Stimulated activated naive B cell treated with anti-CD40 and anti-IgM and Interleukin-4, amounts not matched to agents 10 μg/mL and 1 μg/mL and 100 μg/mL, for 72 hours (primary cell): ENCODE measurements at regions not wholly inside any gene's neighbourhood (a gene's known extent, or its start where the extent isn't known, plus 50 kb on each side); places are given as distances from the start of the nearest gene placed in this dataset.

Experiments used
- ATAC-seq, 2 donors: fragments of 150-1000 bp; cut with Tn5 transposase; replicated peaks; 2 replicates each; pipeline ENCODE4 v1.10.0; 2021; ENCODE audit warnings: moderate library complexity in 1 of 2
- DNase-seq: peaks from one replicate; pipeline ENCODE4 v3.0.0; 2021
- H3K27ac Mint-ChIP-seq: one replicate; pipeline ENCODE4 v1.8.0; 2022; ENCODE audit warnings: mild to moderate bottlenecking, mixed read lengths
- H3K27me3 Mint-ChIP-seq, 2 donors: one replicate each; pipeline ENCODE4 v1.8.0; 2022; ENCODE audit warnings: mixed read lengths in 2 of 2
- H3K36me3 Mint-ChIP-seq, 2 donors: one replicate each; pipeline ENCODE4 v1.8.0; 2022; ENCODE audit warnings: mixed read lengths in 2 of 2, mild to moderate bottlenecking in 1 of 2
- H3K4me1 Mint-ChIP-seq, 2 donors: one replicate each; pipeline ENCODE4 v1.8.0; 2022; ENCODE audit warnings: mixed read lengths in 2 of 2, mild to moderate bottlenecking in 1 of 2
- H3K4me3 Mint-ChIP-seq, 2 donors: one replicate each; pipeline ENCODE4 v1.8.0; 2022; ENCODE audit warnings: mild to moderate bottlenecking in 2 of 2, mixed read lengths in 2 of 2, moderate library complexity in 1 of 2
- H3K9me3 Mint-ChIP-seq, 2 donors: one replicate each; pipeline ENCODE4 v1.8.0; 2022; ENCODE audit warnings: mixed read lengths in 2 of 2, mild to moderate bottlenecking in 1 of 2

DNA sequence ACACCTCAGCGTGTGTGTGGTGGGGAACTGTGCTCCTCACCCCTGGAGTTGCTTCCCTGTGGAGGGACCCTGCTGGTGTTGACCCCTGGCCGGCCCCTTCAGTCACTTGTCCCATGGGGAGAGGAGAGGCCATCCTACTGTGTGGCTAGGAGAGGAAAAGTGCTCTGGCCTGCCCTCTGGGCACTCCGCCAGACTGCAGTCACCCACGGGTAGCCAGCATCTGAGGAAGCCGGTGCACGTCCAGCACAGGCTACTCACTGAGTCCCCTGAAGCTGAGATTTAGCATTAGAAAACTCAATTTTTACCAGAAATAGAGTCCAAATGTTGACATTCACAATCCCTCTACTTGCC lies 211.5 kb upstream of the RAB6C start:
- ATAC-seq (no peak), DNase-seq (no peak)
- H3K4me1 Mint-ChIP-seq, result no peaks in the 10 kb centered on the region
- no peak overlapping the region for H3K4me3 Mint-ChIP-seq
- no peak overlapping the region for H3K27ac Mint-ChIP-seq
- no peaks in the 10 kb centered on the region for H3K36me3 Mint-ChIP-seq
- peaks cover 2 to 6% of the 10 kb centered on the region in 2 donors for H3K9me3 Mint-ChIP-seq
- peaks cover 12 to 18% of the 10 kb centered on the region in 2 donors for H3K27me3 Mint-ChIP-seq

DNA sequence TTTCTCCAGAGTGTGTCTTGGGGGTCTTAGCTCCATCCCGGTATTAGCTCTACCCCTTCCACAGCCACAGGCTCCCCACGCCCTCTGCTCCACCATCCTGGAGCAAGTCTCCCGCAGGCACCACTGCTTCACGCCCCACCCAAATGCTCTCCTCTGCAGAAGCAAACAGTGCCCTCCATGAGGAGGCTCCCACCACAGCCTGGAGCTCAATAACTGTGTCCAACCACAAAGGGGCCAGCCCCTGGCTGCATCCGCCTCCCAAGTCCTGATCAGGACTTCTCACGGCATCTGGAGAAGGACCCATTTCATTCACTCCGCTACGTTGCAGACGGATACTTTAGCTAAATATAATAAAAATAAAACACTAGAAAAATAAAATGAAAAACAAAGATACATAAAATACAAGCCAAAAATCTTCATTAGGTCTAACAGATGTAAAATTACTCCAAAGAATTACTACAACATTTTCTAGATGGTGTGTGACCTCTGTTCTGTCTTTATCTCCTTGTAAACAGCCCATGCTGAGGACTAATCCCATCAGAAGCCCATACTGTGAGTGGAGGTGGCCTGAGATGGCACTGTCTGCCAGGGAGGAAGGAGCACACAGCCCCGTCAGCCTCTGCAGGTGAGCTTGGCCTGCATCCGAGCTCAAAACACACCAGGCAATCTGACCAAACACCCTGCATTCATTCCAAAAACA lies 210.8 kb upstream of the RAB6C start:
- DNase-seq (no peak), ATAC-seq (no peak)
- peaks cover 2 to 6% of the 10 kb centered on the region in 2 donors for H3K9me3 Mint-ChIP-seq
- H3K27ac Mint-ChIP-seq, result no peak overlapping the region
- peaks cover 12 to 18% of the 10 kb centered on the region in 2 donors for H3K27me3 Mint-ChIP-seq
- H3K36me3 Mint-ChIP-seq, result no peaks in the 10 kb centered on the region
- no peak overlapping the region for H3K4me3 Mint-ChIP-seq
- H3K4me1 Mint-ChIP-seq, result no peaks in the 10 kb centered on the region

DNA sequence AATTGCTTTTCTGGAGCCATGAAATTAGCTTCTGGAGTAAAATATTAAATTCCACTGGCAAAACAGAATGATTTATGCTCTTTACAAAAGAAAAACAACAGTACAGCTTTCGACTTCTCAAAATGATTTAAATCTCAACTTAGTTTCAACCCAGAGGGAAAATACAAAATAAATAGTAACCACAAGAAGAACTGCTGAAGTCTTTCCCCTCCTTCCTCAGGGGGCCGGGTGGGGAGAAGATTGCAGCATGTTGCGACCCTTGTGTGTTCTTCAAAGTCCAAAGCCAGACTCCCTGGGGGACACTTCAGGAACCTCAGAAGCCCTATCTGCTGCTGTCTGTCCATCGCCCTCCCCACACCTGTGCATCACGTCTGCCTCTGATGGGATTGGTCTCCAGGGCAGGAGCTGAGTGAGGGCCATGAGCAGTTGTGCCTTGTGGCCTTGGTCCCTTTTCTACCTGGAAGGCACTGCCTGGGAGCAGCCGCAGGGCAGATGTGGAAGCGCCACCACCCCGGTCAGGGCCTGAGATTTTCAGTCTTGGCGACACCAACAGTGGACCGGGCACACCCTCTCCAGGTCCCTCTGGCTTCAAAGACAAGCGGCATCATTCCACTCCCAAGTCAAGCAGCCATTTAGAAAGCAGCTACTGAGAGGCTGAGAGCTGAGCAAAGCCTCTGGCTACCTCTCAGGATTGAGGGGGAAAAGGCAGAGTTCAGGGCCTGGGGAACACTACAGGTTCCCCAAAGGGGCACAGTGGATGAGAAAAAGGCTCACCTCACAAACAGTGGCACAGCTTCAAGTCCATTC lies 210.1 kb upstream of the RAB6C start:
- no peaks in the 10 kb centered on the region for H3K36me3 Mint-ChIP-seq
- H3K27ac Mint-ChIP-seq, result no peak overlapping the region
- no peak overlapping the region for H3K4me3 Mint-ChIP-seq
- no peaks in the 10 kb centered on the region for H3K4me1 Mint-ChIP-seq
- DNase-seq (no peak), ATAC-seq (no peak)
- peaks cover 3 to 6% of the 10 kb centered on the region in 2 donors for H3K9me3 Mint-ChIP-seq
- H3K27me3 Mint-ChIP-seq, result peaks cover 12 to 18% of the 10 kb centered on the region in 2 donors

DNA sequence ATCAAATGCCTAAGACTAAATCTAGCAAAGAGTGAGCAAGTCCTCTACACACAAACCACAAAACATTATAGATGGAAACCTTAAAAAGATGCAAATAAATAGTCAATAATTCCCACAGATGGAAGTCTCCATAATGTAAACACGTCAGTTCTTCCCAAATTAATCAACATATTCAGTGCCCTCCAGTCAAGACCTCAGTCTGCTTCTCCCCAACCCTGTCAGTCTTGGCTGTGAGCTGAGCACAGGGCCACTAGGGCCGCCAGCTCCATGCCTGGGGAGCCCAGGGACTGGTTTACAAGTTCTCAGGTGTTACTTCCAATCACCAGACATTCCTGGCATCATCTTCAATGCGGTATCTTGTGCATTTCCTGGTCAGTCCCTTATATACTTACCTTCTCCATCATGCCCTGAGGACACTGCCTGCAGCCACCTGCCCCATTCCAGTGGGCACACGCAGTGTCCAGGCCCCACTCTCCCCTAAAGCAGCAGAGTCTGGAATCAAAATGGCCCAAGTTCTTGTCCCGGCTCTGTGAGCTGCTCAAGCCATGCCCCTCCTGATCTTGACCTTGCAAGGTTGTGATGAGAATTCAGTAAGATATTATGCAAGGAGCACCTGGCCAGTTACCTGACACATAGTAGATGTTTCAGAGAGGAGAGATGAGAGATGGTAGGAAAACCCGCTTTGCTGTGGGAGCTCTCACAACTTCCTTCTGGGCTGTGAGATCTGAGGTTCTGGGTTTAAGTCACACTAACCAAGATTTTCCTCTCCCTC lies 207.9 kb upstream of the RAB6C start:
- Mint-ChIP-seq H3K27ac (no peak overlapping the region), H3K4me3 (no peak overlapping the region), H3K4me1 (no peaks in the 10 kb centered on the region), H3K36me3 (no peaks in the 10 kb centered on the region), H3K27me3 (peaks cover 7 to 16% of the 10 kb centered on the region in 2 donors), H3K9me3 (peaks cover 3 to 6% of the 10 kb centered on the region in 2 donors)
- ATAC-seq (no peak), DNase-seq (no peak)

DNA sequence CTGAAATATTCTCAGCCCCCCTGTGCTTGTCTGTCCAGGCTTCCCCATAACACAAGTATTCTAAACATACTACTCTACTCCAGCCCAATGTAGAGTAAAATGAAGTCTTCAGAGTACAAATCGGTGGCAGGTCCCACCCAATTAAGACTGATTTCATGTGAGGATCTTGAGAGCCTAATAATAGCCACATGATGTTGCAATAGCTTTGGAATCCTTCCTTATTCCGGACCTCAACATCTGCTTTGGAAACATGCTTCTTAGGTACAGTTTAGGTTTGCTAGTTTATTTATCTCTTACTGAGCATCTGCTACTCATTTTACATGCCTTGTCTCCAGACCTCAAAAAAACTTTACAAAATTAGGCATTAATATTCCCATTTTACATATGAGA lies 207.3 kb upstream of the RAB6C start:
- no peak overlapping the region for H3K4me3 Mint-ChIP-seq
- ATAC-seq (no peak), DNase-seq (no peak)
- H3K27me3 Mint-ChIP-seq, result peaks cover 4 to 12% of the 10 kb centered on the region in 2 donors
- no peaks in the 10 kb centered on the region for H3K4me1 Mint-ChIP-seq
- no peak overlapping the region for H3K27ac Mint-ChIP-seq
- peaks cover 3 to 6% of the 10 kb centered on the region in 2 donors for H3K9me3 Mint-ChIP-seq
- H3K36me3 Mint-ChIP-seq, result no peaks in the 10 kb centered on the region

DNA sequence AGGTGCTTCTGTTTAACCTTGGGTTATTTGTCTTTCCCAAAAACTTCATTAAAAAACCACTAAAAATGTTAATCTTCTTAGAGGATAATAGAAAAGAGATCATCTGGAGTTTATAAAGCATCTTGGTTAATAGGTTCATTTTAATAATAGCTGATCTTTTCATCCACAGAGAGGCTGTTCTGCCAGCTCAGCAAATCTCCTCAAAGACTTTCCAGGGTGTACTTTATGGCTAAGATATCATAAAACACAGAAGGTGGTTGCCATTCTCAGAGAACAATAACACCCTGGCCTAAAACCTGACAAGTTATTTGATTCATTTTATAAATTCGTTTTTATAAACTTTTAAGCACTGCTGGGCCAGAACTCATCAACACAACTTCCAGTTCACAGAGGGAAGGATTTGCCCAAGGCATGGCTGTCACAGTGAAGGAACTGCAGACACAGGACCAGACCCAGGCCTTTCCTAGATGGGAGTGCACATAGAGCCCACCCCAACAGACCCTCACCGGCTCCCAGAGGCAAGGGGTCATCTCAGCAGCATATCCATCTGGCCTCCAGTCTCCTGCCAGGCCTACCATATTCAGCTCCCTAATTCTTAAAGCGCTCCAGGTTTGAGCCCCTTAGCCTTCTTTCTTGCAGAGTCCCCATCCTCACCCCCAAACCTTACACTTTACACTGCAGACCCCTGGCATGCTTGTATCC lies 203.4 kb upstream of the RAB6C start:
- ATAC-seq (no peak), DNase-seq (no peak)
- H3K27ac Mint-ChIP-seq, result no peak overlapping the region
- no peak overlapping the region for H3K4me3 Mint-ChIP-seq
- H3K36me3 Mint-ChIP-seq, result no peaks in the 10 kb centered on the region
- H3K9me3 Mint-ChIP-seq, result peaks cover 3 to 6% of the 10 kb centered on the region in 2 donors
- H3K27me3 Mint-ChIP-seq, result peaks cover 5 to 12% of the 10 kb centered on the region in 2 donors
- no peaks in the 10 kb centered on the region for H3K4me1 Mint-ChIP-seq

DNA sequence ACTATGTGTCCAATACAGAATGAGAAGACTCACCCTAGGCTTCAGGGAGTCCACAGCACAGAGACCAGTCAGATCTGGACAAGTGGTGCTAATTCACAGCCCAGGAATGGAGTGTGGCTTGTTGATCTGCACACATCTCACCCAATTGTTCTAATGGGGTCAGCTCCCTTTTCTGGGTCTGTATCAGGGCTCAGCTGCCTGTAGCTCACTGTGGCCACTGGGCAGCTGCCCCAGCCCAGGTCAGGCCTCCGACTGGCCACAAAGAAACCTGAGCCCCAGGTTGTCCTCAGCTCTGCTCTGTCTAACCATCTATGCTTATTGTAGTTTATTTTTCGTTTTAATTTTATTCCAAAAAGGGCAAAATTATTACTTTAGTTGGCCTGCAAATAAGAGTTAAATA lies 202.3 kb upstream of the RAB6C start:
- DNase-seq (no peak), ATAC-seq (no peak)
- Mint-ChIP-seq H3K4me3 (no peak overlapping the region), H3K27ac (no peak overlapping the region), H3K9me3 (peaks cover 3 to 6% of the 10 kb centered on the region in 2 donors), H3K4me1 (no peaks in the 10 kb centered on the region), H3K27me3 (peaks cover 9 to 17% of the 10 kb centered on the region in 2 donors), H3K36me3 (no peaks in the 10 kb centered on the region)

DNA sequence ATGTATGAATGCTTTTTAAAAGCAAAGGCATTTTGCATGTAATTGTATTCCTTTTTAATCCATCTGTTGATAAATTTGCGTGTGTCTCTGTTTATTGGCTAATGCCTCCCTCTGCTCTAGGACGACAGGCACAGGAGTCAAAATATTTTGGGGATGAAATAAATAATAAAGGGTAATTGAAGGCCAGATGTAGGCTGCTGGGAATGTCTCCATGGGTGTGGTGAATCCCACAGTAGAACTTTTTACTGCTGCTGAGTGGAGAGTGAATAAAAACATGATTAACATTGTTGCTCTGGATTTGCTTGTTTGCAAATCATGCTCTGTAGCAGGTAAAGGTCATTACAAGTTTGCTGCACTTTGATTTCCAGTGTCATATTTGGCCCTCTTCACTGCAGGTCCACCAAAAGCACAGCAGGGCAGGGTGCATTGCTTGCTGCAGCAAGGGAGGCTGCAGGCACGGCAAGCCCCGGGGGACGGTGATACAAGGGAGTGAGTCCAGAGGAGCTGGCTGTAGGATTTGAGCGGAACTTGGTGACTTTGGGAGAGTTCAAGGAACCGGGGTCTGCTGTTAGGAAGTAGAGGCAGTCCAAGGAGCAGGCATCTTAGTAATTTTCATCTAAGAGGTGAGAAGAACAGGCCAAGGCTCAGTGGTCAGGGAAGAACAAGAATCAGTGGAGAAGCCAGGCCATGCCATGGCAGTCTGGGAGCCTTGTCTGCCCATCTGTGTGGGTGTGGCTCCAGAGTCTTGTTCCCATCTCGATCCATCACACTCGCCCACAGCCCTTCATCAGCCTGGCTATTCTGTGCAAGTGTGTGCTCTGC lies 201.5 kb upstream of the RAB6C start:
- H3K36me3 Mint-ChIP-seq, result no peaks in the 10 kb centered on the region
- no peak overlapping the region for H3K4me3 Mint-ChIP-seq
- DNase-seq (no peak), ATAC-seq (no peak)
- peaks cover under 1 to 1% of the 10 kb centered on the region in 2 donors for H3K9me3 Mint-ChIP-seq
- H3K4me1 Mint-ChIP-seq, result no peaks in the 10 kb centered on the region
- peaks cover 9 to 17% of the 10 kb centered on the region in 2 donors for H3K27me3 Mint-ChIP-seq
- H3K27ac Mint-ChIP-seq, result no peak overlapping the region

DNA sequence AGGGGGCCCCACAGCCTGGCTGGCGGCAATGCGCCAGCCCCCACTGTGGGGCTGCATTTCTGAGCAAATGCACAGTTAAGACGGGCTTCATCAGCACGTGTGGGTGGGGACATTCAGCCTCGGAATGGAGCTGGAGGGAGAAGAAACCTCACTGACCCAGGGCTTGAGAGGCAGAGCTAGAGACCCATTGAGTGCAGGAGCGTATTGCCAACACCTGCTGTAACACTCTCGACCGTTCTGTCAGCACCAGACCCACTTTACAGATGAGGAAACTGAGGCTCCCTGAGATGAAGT lies 200.9 kb upstream of the RAB6C start:
- DNase-seq (no peak), ATAC-seq (no peak)
- no peaks in the 10 kb centered on the region for H3K36me3 Mint-ChIP-seq
- H3K27me3 Mint-ChIP-seq, result peaks cover 9 to 19% of the 10 kb centered on the region in 2 donors
- peaks cover 0 to 1% of the 10 kb centered on the region in 2 donors for H3K9me3 Mint-ChIP-seq
- no peaks in the 10 kb centered on the region for H3K4me1 Mint-ChIP-seq
- no peak overlapping the region for H3K4me3 Mint-ChIP-seq
- H3K27ac Mint-ChIP-seq, result no peak overlapping the region

DNA sequence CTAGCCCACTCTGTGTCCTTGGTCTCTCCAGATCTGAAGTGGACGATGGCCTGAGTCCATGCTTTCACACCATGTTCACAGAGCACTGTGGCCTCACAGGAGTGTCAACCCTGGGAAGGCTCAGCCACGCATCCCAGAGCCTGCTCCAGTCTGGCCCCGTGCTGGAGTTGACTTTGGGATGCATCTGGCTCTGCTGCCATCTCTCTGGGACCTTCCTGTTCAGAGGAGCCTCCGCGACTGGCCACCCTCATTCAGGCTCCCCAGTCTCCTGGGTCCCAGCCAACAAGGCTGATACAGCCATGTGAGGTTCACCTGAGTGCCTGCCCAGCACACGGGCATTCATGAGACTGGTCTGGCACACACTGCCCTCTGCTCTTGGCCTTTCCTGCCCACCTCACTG lies 199.7 kb upstream of the RAB6C start:
- H3K27ac Mint-ChIP-seq, result no peak overlapping the region
- no peak for DNase-seq
- no peaks in the 10 kb centered on the region for H3K4me1 Mint-ChIP-seq
- H3K9me3 Mint-ChIP-seq, result no peaks in the 10 kb centered on the region
- H3K4me3 Mint-ChIP-seq, result no peak overlapping the region
- ATAC-seq, result no peak
- H3K27me3 Mint-ChIP-seq, result peaks cover 9 to 22% of the 10 kb centered on the region in 2 donors
- no peaks in the 10 kb centered on the region for H3K36me3 Mint-ChIP-seq

DNA sequence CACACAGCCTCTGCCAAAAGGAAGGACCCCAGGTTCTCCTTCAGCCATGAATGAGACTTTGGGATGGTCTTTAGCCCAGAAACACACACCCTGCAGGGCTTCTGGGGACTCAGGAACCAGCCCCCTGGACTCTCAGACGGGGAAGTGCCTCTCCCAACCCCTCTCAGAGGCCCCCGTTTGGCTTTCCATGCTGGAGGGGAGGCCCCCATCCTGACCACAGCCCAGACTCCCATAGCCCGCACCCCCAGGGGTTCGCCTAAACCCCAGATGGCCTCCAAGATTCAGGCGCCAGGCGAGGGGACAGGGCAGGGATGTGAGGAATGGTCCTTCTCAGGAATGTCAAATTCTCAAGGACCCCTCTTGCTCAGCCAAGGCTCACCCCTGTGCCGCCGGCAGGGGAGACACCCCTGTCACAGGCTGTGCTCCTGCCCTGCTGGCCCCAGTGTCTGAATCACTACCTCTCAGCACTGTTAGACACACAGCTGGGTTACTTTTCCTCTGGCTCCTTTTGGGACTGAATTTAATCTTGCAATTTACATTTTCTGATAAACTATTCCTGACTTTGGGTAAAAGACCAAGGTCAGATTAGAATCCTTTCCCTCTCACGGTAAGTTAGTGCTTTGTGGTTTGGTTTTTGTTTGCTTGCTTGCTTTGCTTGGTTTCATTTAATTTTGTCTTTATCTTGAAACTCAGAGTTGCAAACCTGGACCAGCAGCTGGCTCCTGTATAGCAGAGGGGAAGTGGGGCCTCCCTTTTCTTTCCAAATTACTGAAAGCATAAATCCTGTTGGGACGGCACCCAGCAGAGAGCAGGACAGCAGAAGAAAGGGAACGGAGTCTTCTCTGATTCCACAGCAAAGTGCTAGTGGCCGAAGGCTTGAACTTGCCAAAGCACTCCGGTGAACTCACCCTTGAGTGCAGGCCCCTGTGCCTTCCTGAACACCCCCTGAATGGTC lies 198.9 kb upstream of the RAB6C start:
- H3K4me1 Mint-ChIP-seq, result no peaks in the 10 kb centered on the region
- no peaks in the 10 kb centered on the region for H3K9me3 Mint-ChIP-seq
- ATAC-seq (no peak), DNase-seq (no peak)
- no peaks in the 10 kb centered on the region for H3K36me3 Mint-ChIP-seq
- H3K27me3 Mint-ChIP-seq, result peaks cover 9 to 22% of the 10 kb centered on the region in 2 donors
- no peak overlapping the region for H3K4me3 Mint-ChIP-seq
- no peak overlapping the region for H3K27ac Mint-ChIP-seq

DNA sequence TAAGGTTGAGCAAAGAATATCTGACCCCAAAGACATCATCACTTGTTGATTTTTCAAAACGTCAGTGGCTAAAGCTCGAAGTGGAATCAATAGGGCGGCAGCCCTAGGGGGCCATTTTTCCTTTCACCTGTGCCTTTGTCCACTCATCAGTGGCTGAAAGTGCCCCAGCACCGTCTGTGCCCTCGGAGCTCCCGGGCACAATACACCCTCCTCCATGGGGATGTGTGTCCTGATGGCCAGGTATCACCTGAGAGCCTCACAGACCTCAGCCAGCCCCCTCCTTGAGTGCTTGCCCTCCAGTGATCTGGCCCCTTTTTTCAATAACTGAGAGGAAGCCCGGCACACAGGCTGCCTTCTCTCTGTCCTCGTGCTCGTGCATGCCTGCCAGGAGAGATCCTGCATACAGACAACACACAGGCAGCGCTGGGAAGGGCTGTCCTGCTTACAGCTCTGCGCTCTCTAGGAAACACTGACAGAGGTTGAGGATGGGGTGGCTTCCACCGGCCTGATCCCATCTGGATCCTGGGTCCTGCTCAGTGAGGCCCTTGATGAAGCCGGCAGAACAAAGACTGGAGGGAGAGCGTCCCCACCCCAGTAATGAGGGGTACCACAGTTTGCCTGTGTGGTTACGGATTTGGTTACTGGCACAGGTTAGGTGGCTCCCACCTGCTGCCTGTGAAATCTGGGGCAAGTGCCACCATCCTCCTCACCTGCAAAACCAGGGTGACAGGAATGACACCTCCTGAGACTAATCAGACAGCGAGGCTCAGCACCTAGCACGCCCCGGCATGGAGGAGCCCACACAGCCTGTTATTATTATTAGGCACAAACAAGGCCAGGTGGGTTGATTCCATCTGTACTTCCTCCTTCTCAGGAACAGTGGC lies 197.5 kb upstream of the RAB6C start:
- ATAC-seq (no peak), DNase-seq (no peak)
- Mint-ChIP-seq H3K27me3 (peaks cover 9 to 22% of the 10 kb centered on the region in 2 donors), H3K9me3 (no peaks in the 10 kb centered on the region), H3K36me3 (no peaks in the 10 kb centered on the region), H3K27ac (no peak overlapping the region), H3K4me3 (no peak overlapping the region), H3K4me1 (no peaks in the 10 kb centered on the region)
